ENCODE measurements at regions not wholly inside any gene's neighbourhood (a gene's known extent, or its start where the extent isn't known, plus 50 kb on each side); places are given as distances from the start of the nearest gene placed in this dataset.
"Not testable (repeated sequence)": the region's sequence is repeated elsewhere in the genome, so short reads cannot be mapped to it uniquely, and the experiment has no call there.

DNA sequence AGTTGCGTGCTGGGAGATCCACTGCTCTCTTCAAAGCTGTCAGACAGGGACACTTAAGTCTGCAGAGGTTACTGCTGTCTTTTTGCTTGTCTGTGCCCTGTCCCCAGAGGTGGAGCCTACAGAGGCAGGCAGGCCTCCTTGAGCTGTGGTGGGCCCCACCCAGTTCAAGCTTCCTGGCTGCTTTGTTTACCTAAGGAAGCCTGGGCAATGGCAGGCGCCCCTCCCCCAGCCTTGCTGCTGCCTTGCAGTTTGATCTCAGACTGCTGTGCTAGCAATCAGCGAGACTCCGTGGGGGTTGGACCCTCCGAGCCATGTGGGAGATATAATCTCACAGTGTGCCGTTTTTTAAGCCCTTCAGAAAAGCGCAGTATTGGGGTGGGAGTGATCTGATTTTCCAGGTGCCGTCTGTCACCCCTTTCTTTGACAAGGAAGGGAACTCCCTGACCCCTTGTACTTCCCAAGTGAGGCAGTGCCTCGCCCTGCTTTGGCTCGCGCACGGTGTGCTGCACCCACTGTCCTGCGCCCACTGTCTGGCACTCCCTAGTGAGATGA lies 340.6 kb downstream of the PAX1 start:
- TF ChIP-seq, protein P1, sequence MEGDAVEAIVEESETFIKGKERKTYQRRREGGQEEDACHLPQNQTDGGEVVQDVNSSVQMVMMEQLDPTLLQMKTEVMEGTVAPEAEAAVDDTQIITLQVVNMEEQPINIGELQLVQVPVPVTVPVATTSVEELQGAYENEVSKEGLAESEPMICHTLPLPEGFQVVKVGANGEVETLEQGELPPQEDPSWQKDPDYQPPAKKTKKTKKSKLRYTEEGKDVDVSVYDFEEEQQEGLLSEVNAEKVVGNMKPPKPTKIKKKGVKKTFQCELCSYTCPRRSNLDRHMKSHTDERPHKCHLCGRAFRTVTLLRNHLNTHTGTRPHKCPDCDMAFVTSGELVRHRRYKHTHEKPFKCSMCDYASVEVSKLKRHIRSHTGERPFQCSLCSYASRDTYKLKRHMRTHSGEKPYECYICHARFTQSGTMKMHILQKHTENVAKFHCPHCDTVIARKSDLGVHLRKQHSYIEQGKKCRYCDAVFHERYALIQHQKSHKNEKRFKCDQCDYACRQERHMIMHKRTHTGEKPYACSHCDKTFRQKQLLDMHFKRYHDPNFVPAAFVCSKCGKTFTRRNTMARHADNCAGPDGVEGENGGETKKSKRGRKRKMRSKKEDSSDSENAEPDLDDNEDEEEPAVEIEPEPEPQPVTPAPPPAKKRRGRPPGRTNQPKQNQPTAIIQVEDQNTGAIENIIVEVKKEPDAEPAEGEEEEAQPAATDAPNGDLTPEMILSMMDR (IDR thresholded peaks at IDR 0.05): not testable (repeated sequence)
- TF ChIP-seq ATF1 (CRISPR knock-in tag; IDR thresholded peaks at IDR 0.05); TCF7 (CRISPR knock-in tag; IDR thresholded peaks at IDR 0.05; ENCODE audit: low read depth); ELF4 (CRISPR knock-in tag; IDR thresholded peaks at IDR 0.05; ENCODE audit: low read depth); JUN (CRISPR knock-in tag; IDR thresholded peaks at IDR 0.05); ZNF263 (CRISPR knock-in tag; IDR thresholded peaks at IDR 0.05; ENCODE audit: low read depth); ESRRA (CRISPR knock-in tag; IDR thresholded peaks at IDR 0.05; ENCODE audit: borderline replicate concordance); CREB1 (CRISPR knock-in tag; IDR thresholded peaks at IDR 0.05): not testable (repeated sequence)
- TF ChIP-seq, protein P2, sequence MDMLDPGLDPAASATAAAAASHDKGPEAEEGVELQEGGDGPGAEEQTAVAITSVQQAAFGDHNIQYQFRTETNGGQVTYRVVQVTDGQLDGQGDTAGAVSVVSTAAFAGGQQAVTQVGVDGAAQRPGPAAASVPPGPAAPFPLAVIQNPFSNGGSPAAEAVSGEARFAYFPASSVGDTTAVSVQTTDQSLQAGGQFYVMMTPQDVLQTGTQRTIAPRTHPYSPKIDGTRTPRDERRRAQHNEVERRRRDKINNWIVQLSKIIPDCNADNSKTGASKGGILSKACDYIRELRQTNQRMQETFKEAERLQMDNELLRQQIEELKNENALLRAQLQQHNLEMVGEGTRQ (CRISPR knock-in tag; IDR thresholded peaks at IDR 0.05): not testable (repeated sequence)
- TF ChIP-seq, protein P3, sequence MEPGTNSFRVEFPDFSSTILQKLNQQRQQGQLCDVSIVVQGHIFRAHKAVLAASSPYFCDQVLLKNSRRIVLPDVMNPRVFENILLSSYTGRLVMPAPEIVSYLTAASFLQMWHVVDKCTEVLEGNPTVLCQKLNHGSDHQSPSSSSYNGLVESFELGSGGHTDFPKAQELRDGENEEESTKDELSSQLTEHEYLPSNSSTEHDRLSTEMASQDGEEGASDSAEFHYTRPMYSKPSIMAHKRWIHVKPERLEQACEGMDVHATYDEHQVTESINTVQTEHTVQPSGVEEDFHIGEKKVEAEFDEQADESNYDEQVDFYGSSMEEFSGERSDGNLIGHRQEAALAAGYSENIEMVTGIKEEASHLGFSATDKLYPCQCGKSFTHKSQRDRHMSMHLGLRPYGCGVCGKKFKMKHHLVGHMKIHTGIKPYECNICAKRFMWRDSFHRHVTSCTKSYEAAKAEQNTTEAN (CRISPR knock-in tag; IDR thresholded peaks at IDR 0.05): not testable (repeated sequence)
- TF ChIP-seq, protein P4, sequence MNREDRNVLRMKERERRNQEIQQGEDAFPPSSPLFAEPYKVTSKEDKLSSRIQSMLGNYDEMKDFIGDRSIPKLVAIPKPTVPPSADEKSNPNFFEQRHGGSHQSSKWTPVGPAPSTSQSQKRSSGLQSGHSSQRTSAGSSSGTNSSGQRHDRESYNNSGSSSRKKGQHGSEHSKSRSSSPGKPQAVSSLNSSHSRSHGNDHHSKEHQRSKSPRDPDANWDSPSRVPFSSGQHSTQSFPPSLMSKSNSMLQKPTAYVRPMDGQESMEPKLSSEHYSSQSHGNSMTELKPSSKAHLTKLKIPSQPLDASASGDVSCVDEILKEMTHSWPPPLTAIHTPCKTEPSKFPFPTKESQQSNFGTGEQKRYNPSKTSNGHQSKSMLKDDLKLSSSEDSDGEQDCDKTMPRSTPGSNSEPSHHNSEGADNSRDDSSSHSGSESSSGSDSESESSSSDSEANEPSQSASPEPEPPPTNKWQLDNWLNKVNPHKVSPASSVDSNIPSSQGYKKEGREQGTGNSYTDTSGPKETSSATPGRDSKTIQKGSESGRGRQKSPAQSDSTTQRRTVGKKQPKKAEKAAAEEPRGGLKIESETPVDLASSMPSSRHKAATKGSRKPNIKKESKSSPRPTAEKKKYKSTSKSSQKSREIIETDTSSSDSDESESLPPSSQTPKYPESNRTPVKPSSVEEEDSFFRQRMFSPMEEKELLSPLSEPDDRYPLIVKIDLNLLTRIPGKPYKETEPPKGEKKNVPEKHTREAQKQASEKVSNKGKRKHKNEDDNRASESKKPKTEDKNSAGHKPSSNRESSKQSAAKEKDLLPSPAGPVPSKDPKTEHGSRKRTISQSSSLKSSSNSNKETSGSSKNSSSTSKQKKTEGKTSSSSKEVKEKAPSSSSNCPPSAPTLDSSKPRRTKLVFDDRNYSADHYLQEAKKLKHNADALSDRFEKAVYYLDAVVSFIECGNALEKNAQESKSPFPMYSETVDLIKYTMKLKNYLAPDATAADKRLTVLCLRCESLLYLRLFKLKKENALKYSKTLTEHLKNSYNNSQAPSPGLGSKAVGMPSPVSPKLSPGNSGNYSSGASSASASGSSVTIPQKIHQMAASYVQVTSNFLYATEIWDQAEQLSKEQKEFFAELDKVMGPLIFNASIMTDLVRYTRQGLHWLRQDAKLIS (CRISPR knock-in tag; IDR thresholded peaks at IDR 0.05; ENCODE audit: borderline replicate concordance): not testable (repeated sequence)
- TF ChIP-seq, protein P5, sequence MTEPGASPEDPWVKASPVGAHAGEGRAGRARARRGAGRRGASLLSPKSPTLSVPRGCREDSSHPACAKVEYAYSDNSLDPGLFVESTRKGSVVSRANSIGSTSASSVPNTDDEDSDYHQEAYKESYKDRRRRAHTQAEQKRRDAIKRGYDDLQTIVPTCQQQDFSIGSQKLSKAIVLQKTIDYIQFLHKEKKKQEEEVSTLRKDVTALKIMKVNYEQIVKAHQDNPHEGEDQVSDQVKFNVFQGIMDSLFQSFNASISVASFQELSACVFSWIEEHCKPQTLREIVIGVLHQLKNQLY (CRISPR knock-in tag; IDR thresholded peaks at IDR 0.05): not testable (repeated sequence)
